Natural killer cell (primary cell): ENCODE measurements at regions not wholly inside any gene's neighbourhood (a gene's known extent, or its start where the extent isn't known, plus 50 kb on each side); places are given as distances from the start of the nearest gene placed in this dataset.

Experiments used
- ATAC-seq, 3 donors: fragments of 150-1000 bp in 2 of 3; fragments of 200-7000 bp in 1 of 3; cut with Tn5 transposase; 1 replicate in 1 of 3; 2 replicates in 2 of 3; pipeline ENCODE4 v1.10.0; 2021; ENCODE audit warnings: mild to moderate bottlenecking in 2 of 3, moderate library complexity in 2 of 3
- DNase-seq, 2 donors: peaks; one replicate each; pipeline versions ENCODE4 v3.0.0 to v3.0.0-alpha.2; 2013 to 2021; ENCODE audit warnings: mixed read lengths in 1 of 2
- H3K27ac ChIP-seq: one replicate; pipeline ENCODE4 v1.5.1; 2013; ENCODE audit warnings: mild to moderate bottlenecking, low read length
- H3K27me3 ChIP-seq: one replicate; pipeline ENCODE4 v1.6.1; 2013; ENCODE audit warnings: low read length; ENCODE audit not compliant: control insufficient read depth, insufficient read depth
- H3K36me3 ChIP-seq: one replicate; pipeline ENCODE4 v1.6.1; 2013; ENCODE audit warnings: low read length; ENCODE audit not compliant: control insufficient read depth, insufficient read depth
- H3K4me1 ChIP-seq: one replicate; pipeline ENCODE4 v1.6.1; 2013; ENCODE audit warnings: low read length; ENCODE audit not compliant: control insufficient read depth, insufficient read depth
- H3K4me3 ChIP-seq: one replicate; pipeline ENCODE4 v1.5.1; 2013; ENCODE audit warnings: low read length
- H3K9me3 ChIP-seq: one replicate; pipeline ENCODE4 v1.6.1; 2013; ENCODE audit warnings: low read length; ENCODE audit not compliant: control insufficient read depth, insufficient read depth
- H3K27ac Mint-ChIP-seq, 2 donors: one replicate each; pipeline ENCODE4 v1.8.0; 2022; ENCODE audit warnings: mild to moderate bottlenecking in 2 of 2, mixed read lengths in 2 of 2, moderate library complexity in 1 of 2
- H3K27me3 Mint-ChIP-seq, 2 donors: one replicate each; pipeline ENCODE4 v1.8.0; 2022; ENCODE audit warnings: low read depth in 2 of 2, mixed read lengths in 2 of 2
- H3K36me3 Mint-ChIP-seq: one replicate; pipeline ENCODE4 v1.8.0; 2022; ENCODE audit warnings: mixed read lengths
- H3K4me1 Mint-ChIP-seq, 2 donors: one replicate each; pipeline ENCODE4 v1.8.0; 2022; ENCODE audit warnings: mixed read lengths in 2 of 2
- H3K4me3 Mint-ChIP-seq: one replicate; pipeline ENCODE4 v1.8.0; 2022; ENCODE audit warnings: mild to moderate bottlenecking, moderate library complexity, mixed read lengths
- H3K9me3 Mint-ChIP-seq, 2 donors: one replicate each; pipeline ENCODE4 v1.8.0; 2022; ENCODE audit warnings: mixed read lengths in 2 of 2
- CTCF ChIP-seq: fragments of 200-600 bp; IDR thresholded peaks from one replicate; pipeline ENCODE4 v1.8.0; 2022; ENCODE audit warnings: antibody characterized with exemption
- WGBS: methylation state at CpG from one replicate; pipeline ENCODE4 v1.1.7; 2013; ENCODE audit warnings: missing lambda C conversion rate; ENCODE audit not compliant: insufficient coverage; 5-methylcytosine and 5-hydroxymethylcytosine counted together
- intact Hi-C: fragments of 100-400 bp; cut with micrococcal nuclease; formaldehyde crosslinking; loops from one replicate; pipeline ENCODE4 v1.14.2; 2022

GRCh38 chr1:217921126-217921904 is 290.2 kb downstream of the SPATA17 start:
- Mint-ChIP-seq H3K27ac (no peak overlapping the region), H3K27me3 (no peaks in the 10 kb centered on the region), H3K4me3 (no peak overlapping the region), H3K4me1 (no peaks in the 10 kb centered on the region), H3K36me3 (no peaks in the 10 kb centered on the region), H3K9me3 (peaks cover 4% of the 10 kb centered on the region in 2 donors)
- no peaks in the 10 kb centered on the region for H3K36me3 ChIP-seq
- no peak overlapping the region for H3K27ac ChIP-seq
- H3K4me1 ChIP-seq: no peaks in the 10 kb centered on the region
- H3K27me3 ChIP-seq: no peaks in the 10 kb centered on the region
- H3K4me3 ChIP-seq: no peak overlapping the region
- H3K9me3 ChIP-seq: peaks cover 5% of the 10 kb centered on the region
- ATAC-seq (no peak), DNase-seq (no peak)
- 85% methylated on average over 5 of the region's 7 CpGs for whole genome bisulfite sequencing
- TF ChIP-seq CTCF: no peak
- intact Hi-C loops: no loop called here

DNA sequence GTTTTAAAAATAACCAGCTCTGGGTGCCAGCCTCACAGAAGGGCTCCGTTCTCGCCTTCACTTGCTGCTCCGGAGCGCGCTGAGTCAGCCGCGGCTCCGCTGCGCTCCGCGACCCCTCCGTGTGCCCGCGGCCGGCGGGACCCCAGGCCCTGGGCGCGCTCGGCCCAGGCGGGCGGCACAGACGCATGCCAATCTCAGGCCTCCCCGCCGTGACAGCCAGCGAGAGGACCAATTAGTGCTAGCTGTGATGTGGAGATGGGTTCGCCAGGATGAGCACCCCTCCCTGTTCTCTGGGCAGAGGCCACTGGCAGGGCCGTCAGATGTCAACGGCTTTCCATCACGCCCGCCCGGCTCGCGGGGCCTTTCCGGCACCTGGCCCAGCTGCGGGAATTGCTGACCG is 293.8 kb downstream of the SPATA17 start:
- Histone ChIP-seq H3K27ac (no peak overlapping the region), H3K4me1 (no peaks in the 10 kb centered on the region), H3K36me3 (no peaks in the 10 kb centered on the region), H3K9me3 (peaks cover 5% of the 10 kb centered on the region), H3K4me3 (no peak overlapping the region), H3K27me3 (no peaks in the 10 kb centered on the region)
- intact Hi-C loops: no loop called here
- TF ChIP-seq CTCF: no peak
- peaks cover 5 to 6% of the 10 kb centered on the region in 2 donors for H3K9me3 Mint-ChIP-seq
- H3K4me1 Mint-ChIP-seq: no peaks in the 10 kb centered on the region
- H3K27me3 Mint-ChIP-seq: no peaks in the 10 kb centered on the region
- no peak for ATAC-seq
- H3K27ac Mint-ChIP-seq: no peak overlapping the region
- H3K36me3 Mint-ChIP-seq: no peaks in the 10 kb centered on the region
- no peak overlapping the region for H3K4me3 Mint-ChIP-seq
- DNase-seq: no peak
- 12% methylated on average over 36 of the region's 36 CpGs for WGBS

- H3K36me3 Mint-ChIP-seq: no peaks in the 10 kb centered on the region
- peaks cover 3 to 11% of the 10 kb centered on the region in 2 donors for H3K9me3 Mint-ChIP-seq
- no peaks in the 10 kb centered on the region for H3K4me1 Mint-ChIP-seq
- TF ChIP-seq CTCF: no peak
- intact Hi-C loops: no loop called here
- Histone ChIP-seq H3K4me1 (no peaks in the 10 kb centered on the region), H3K4me3 (no peak overlapping the region), H3K27me3 (no peaks in the 10 kb centered on the region), H3K36me3 (no peaks in the 10 kb centered on the region), H3K27ac (no peak overlapping the region), H3K9me3 (no peaks in the 10 kb centered on the region)
- no peaks in the 10 kb centered on the region for H3K27me3 Mint-ChIP-seq
- H3K27ac Mint-ChIP-seq: no peak overlapping the region
- DNase-seq: no peak
- no peak for ATAC-seq
- no peak overlapping the region for H3K4me3 Mint-ChIP-seq
- 90% methylated on average over 10 of the region's 10 CpGs for WGBS
Observed at GRCh38 chr1:217929213-217929885, 298.2 kb downstream of the SPATA17 start.
